Activated B cell treated with CpG ODN at 0.5 μM for 24 hours (primary cell): ENCODE measurements at regions not wholly inside any gene's neighbourhood (a gene's known extent, or its start where the extent isn't known, plus 50 kb on each side); places are given as distances from the start of the nearest gene placed in this dataset.

ENCODE experiments used
- ATAC-seq: fragments of 200-7000 bp; cut with Tn5 transposase; one replicate; pipeline ENCODE4 v1.10.0; 2021; ENCODE audit warnings: low read depth, mild to moderate bottlenecking, moderate library complexity
- CTCF ChIA-PET: fragments of 350-600 bp; sonication (Branson Sonifier 250); formaldehyde crosslinking; loops from one replicate; lab custom pipeline; 2021; ENCODE audit warnings: antibody characterized with exemption; lab: Charles Lee
- POLR2A ChIA-PET: fragments of 350-600 bp; sonication (Branson Sonifier 250); formaldehyde crosslinking; loops from one replicate; lab custom pipeline; 2021; ENCODE audit warnings: antibody characterized with exemption; lab: Charles Lee
- DNase-seq: peaks from one replicate; pipeline ENCODE4 v3.0.0; 2022
- H3K27ac Mint-ChIP-seq: one replicate; pipeline ENCODE4 v1.8.0; 2020; ENCODE audit warnings: mixed read lengths
- H3K27me3 Mint-ChIP-seq: one replicate; pipeline ENCODE4 v1.8.0; 2021; ENCODE audit warnings: mixed read lengths
- H3K36me3 Mint-ChIP-seq: one replicate; pipeline ENCODE4 v1.8.0; 2021; ENCODE audit warnings: low read depth, mixed read lengths
- H3K4me1 Mint-ChIP-seq: one replicate; pipeline ENCODE4 v1.8.0; 2021; ENCODE audit warnings: mixed read lengths
- H3K4me3 Mint-ChIP-seq: one replicate; pipeline ENCODE4 v1.8.0; 2020; ENCODE audit warnings: mild to moderate bottlenecking, mixed read lengths
- H3K9me3 Mint-ChIP-seq: one replicate; pipeline ENCODE4 v1.8.0; 2020; ENCODE audit warnings: mixed read lengths
- CTCF ChIP-seq: fragments of 200-600 bp; IDR thresholded peaks from one replicate; pipeline ENCODE4 v1.8.0; 2022; ENCODE audit warnings: antibody characterized with exemption, mild to moderate bottlenecking
- intact Hi-C: fragments of 100-400 bp; cut with micrococcal nuclease; formaldehyde crosslinking; loops from one replicate; pipeline ENCODE4 v1.15.1; 2024

GRCh38 chr10:6850452-6850851 lies 270.4 kb upstream of the PRKCQ start:
- Mint-ChIP-seq H3K27me3 (peaks cover 7% of the 10 kb centered on the region), H3K4me1 (no peaks in the 10 kb centered on the region), H3K9me3 (no peaks in the 10 kb centered on the region), H3K27ac (no peak overlapping the region), H3K36me3 (no peaks in the 10 kb centered on the region), H3K4me3 (no peak overlapping the region)
- ChIA-PET POLR2A (interaction anchor here (0.5 kb wide), 1 partner anchor 38 kb away, joined by 4 read pairs; no protein-coding TSS in a partner anchor), CTCF (no interaction called here)
- no peak for ATAC-seq
- intact Hi-C loops: no loop called here
- TF ChIP-seq CTCF: no peak
- DNase-seq: no peak

- Mint-ChIP-seq H3K36me3 (no peaks in the 10 kb centered on the region), H3K9me3 (no peaks in the 10 kb centered on the region), H3K27me3 (peaks cover 9% of the 10 kb centered on the region), H3K4me1 (no peaks in the 10 kb centered on the region), H3K27ac (no peak overlapping the region), H3K4me3 (no peak overlapping the region)
- no peak for TF ChIP-seq CTCF
- intact Hi-C loops: loop anchor here (10.0 kb wide), 1 partner anchor 837 kb away; no protein-coding TSS in a partner anchor
- POLR2A ChIA-PET: no interaction called here
- DNase-seq: no peak
- CTCF ChIA-PET: no interaction called here
- ATAC-seq: no peak
Observed at GRCh38 chr10:6847561-6847960, 267.5 kb upstream of the PRKCQ start.

- CTCF ChIA-PET: interaction anchor here (0.6 to 1.2 kb wide), 3 partner anchors 568 to 851 kb away, joined by 3 to 5 read pairs (median 3); no protein-coding TSS in a partner anchor
- Mint-ChIP-seq H3K4me1 (no peaks in the 10 kb centered on the region), H3K9me3 (no peaks in the 10 kb centered on the region), H3K27ac (no peak overlapping the region), H3K36me3 (no peaks in the 10 kb centered on the region), H3K4me3 (no peak overlapping the region), H3K27me3 (peaks cover 11% of the 10 kb centered on the region)
- POLR2A ChIA-PET: no interaction called here
- no peak for TF ChIP-seq CTCF
- intact Hi-C loops: loop anchor here (1.0 to 10.0 kb wide), 2 partner anchors 573 to 841 kb away; no protein-coding TSS in a partner anchor
- DNase-seq (no peak), ATAC-seq (no peak)
Observed at GRCh38 chr10:6843894-6844650, 264.0 kb upstream of the PRKCQ start.

- H3K36me3 Mint-ChIP-seq: no peaks in the 10 kb centered on the region
- H3K9me3 Mint-ChIP-seq: no peaks in the 10 kb centered on the region
- peaks cover 11% of the 10 kb centered on the region for H3K27me3 Mint-ChIP-seq
- no peak overlapping the region for H3K4me3 Mint-ChIP-seq
- H3K4me1 Mint-ChIP-seq: no peaks in the 10 kb centered on the region
- intact Hi-C loops: loop anchor here (1.0 to 10.0 kb wide), 2 partner anchors 574 to 841 kb away; no protein-coding TSS in a partner anchor
- no peak for TF ChIP-seq CTCF
- DNase-seq: no peak
- ChIA-PET POLR2A (no interaction called here), CTCF (interaction anchor here (0.6 to 1.2 kb wide), 3 partner anchors 568 to 851 kb away, joined by 3 to 5 read pairs (median 3); no protein-coding TSS in a partner anchor)
- no peak for ATAC-seq
- no peak overlapping the region for H3K27ac Mint-ChIP-seq
Observed at GRCh38 chr10:6843481-6843881, 263.4 kb upstream of the PRKCQ start.

- POLR2A ChIA-PET: no interaction called here
- no peaks in the 10 kb centered on the region for H3K36me3 Mint-ChIP-seq
- no peak overlapping the region for H3K4me3 Mint-ChIP-seq
- intact Hi-C loops: loop anchor here (1.0 to 10.0 kb wide), 2 partner anchors 575 to 842 kb away; no protein-coding TSS in a partner anchor
- H3K27me3 Mint-ChIP-seq: peaks cover 11% of the 10 kb centered on the region
- DNase-seq (no peak), ATAC-seq (no peak)
- H3K27ac Mint-ChIP-seq: no peak overlapping the region
- H3K4me1 Mint-ChIP-seq: no peaks in the 10 kb centered on the region
- CTCF ChIA-PET: interaction anchor here (1.0 to 1.2 kb wide), 2 partner anchors 569 to 844 kb away, joined by 3 to 5 read pairs; no protein-coding TSS in a partner anchor
- TF ChIP-seq CTCF: no peak
- no peaks in the 10 kb centered on the region for H3K9me3 Mint-ChIP-seq
Observed at GRCh38 chr10:6842722-6843121, 262.6 kb upstream of the PRKCQ start.
